ENCODE measurements at regions not wholly inside any gene's neighbourhood (a gene's known extent, or its start where the extent isn't known, plus 50 kb on each side); places are given as distances from the start of the nearest gene placed in this dataset.

GRCh38 chr15:47577000-47577399 lies 140.3 kb upstream of the SEMA6D start:
- H3K27ac Mint-ChIP-seq (ENCODE audit: unreplicated experiment) = no peak overlapping the region
- TF ChIP-seq, protein P1, sequence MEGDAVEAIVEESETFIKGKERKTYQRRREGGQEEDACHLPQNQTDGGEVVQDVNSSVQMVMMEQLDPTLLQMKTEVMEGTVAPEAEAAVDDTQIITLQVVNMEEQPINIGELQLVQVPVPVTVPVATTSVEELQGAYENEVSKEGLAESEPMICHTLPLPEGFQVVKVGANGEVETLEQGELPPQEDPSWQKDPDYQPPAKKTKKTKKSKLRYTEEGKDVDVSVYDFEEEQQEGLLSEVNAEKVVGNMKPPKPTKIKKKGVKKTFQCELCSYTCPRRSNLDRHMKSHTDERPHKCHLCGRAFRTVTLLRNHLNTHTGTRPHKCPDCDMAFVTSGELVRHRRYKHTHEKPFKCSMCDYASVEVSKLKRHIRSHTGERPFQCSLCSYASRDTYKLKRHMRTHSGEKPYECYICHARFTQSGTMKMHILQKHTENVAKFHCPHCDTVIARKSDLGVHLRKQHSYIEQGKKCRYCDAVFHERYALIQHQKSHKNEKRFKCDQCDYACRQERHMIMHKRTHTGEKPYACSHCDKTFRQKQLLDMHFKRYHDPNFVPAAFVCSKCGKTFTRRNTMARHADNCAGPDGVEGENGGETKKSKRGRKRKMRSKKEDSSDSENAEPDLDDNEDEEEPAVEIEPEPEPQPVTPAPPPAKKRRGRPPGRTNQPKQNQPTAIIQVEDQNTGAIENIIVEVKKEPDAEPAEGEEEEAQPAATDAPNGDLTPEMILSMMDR (IDR thresholded peaks at IDR 0.05; ENCODE audit: unreplicated experiment) = no peak
- H3K4me1 Mint-ChIP-seq (ENCODE audit: unreplicated experiment) = no peaks in the 10 kb centered on the region
- no peak overlapping the region for H3K4me3 Mint-ChIP-seq (ENCODE audit: unreplicated experiment)
- H3K36me3 Mint-ChIP-seq (ENCODE audit: low read depth, unreplicated experiment) = no peaks in the 10 kb centered on the region
- DNase-seq (ENCODE audit: low spot score) = no peak
- no peaks in the 10 kb centered on the region for H3K9me3 Mint-ChIP-seq (ENCODE audit: unreplicated experiment)
- H3K27me3 Mint-ChIP-seq (ENCODE audit: unreplicated experiment) = no peaks in the 10 kb centered on the region

GRCh38 chr15:47577461-47577860 lies 139.8 kb upstream of the SEMA6D start:
- H3K9me3 Mint-ChIP-seq (ENCODE audit: unreplicated experiment) = no peaks in the 10 kb centered on the region
- H3K36me3 Mint-ChIP-seq (ENCODE audit: low read depth, unreplicated experiment) = no peaks in the 10 kb centered on the region
- H3K4me1 Mint-ChIP-seq (ENCODE audit: unreplicated experiment) = no peaks in the 10 kb centered on the region
- no peak overlapping the region for H3K27ac Mint-ChIP-seq (ENCODE audit: unreplicated experiment)
- H3K4me3 Mint-ChIP-seq (ENCODE audit: unreplicated experiment) = no peak overlapping the region
- TF ChIP-seq, protein P1 (IDR thresholded peaks at IDR 0.05; ENCODE audit: unreplicated experiment) = no peak
- no peak for DNase-seq (ENCODE audit: low spot score)
- no peaks in the 10 kb centered on the region for H3K27me3 Mint-ChIP-seq (ENCODE audit: unreplicated experiment)

- Mint-ChIP-seq H3K36me3 (ENCODE audit: low read depth, unreplicated experiment) (no peaks in the 10 kb centered on the region), H3K4me3 (ENCODE audit: unreplicated experiment) (no peak overlapping the region)
- no peak for DNase-seq (ENCODE audit: low spot score)
Observed at GRCh38 chr15:47582233-47582632, 135.1 kb upstream of the SEMA6D start.

GRCh38 chr15:47584316-47584715 lies 133.0 kb upstream of the SEMA6D start:
- Mint-ChIP-seq H3K4me3 (ENCODE audit: unreplicated experiment) (no peak overlapping the region), H3K27me3 (ENCODE audit: unreplicated experiment) (no peaks in the 10 kb centered on the region), H3K36me3 (ENCODE audit: low read depth, unreplicated experiment) (no peaks in the 10 kb centered on the region), H3K9me3 (ENCODE audit: unreplicated experiment) (no peaks in the 10 kb centered on the region), H3K4me1 (ENCODE audit: unreplicated experiment) (peaks cover 2% of the 10 kb centered on the region), H3K27ac (ENCODE audit: unreplicated experiment) (no peak overlapping the region)
- TF ChIP-seq, protein P1 (IDR thresholded peaks at IDR 0.05; ENCODE audit: unreplicated experiment) = no peak
- DNase-seq (ENCODE audit: low spot score) = no peak

More at GRCh38 chr15:47582233-47582632, 135.1 kb upstream of the SEMA6D start:
- TF ChIP-seq, protein P1 (IDR thresholded peaks at IDR 0.05; ENCODE audit: unreplicated experiment) = no peak
- no peak overlapping the region for H3K27ac Mint-ChIP-seq (ENCODE audit: unreplicated experiment)
- no peaks in the 10 kb centered on the region for H3K9me3 Mint-ChIP-seq (ENCODE audit: unreplicated experiment)
- no peaks in the 10 kb centered on the region for H3K4me1 Mint-ChIP-seq (ENCODE audit: unreplicated experiment)
- H3K27me3 Mint-ChIP-seq (ENCODE audit: unreplicated experiment) = no peaks in the 10 kb centered on the region

GRCh38 chr15:47586653-47587224 lies 130.6 kb upstream of the SEMA6D start:
- Mint-ChIP-seq H3K4me1 (ENCODE audit: unreplicated experiment) (peaks cover 3% of the 10 kb centered on the region), H3K4me3 (ENCODE audit: unreplicated experiment) (no peak overlapping the region), H3K9me3 (ENCODE audit: unreplicated experiment) (no peaks in the 10 kb centered on the region), H3K36me3 (ENCODE audit: low read depth, unreplicated experiment) (no peaks in the 10 kb centered on the region), H3K27me3 (ENCODE audit: unreplicated experiment) (no peaks in the 10 kb centered on the region), H3K27ac (ENCODE audit: unreplicated experiment) (no peak overlapping the region)
- TF ChIP-seq, protein P1 (IDR thresholded peaks at IDR 0.05; ENCODE audit: unreplicated experiment) = no peak
- DNase-seq (ENCODE audit: low spot score) = no peak

Measured in endothelial cell (in vitro differentiated cells).